ENCODE measurements at regions not wholly inside any gene's neighbourhood (a gene's known extent, or its start where the extent isn't known, plus 50 kb on each side); places are given as distances from the start of the nearest gene placed in this dataset.
"Not testable (repeated sequence)": the region's sequence is repeated elsewhere in the genome, so short reads cannot be mapped to it uniquely, and the experiment has no call there.

DNA sequence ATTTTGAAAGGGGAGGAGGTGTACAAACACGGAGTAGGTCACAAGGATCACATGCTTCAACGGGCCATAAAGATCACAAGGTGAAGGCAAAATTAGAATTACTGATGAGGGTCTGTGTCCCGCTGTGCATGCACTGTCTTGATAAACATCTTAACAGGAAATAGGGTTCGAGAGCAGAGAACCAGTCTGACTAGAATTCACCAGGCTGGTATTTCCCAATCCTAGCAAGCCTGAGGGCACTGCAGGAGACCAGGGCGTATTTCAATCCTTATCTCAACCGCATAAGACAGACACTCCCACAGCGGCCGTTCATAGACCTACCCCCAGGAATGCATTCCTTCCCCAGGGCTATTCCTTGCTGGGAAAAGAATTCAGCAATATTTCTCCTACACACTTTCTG, 80.0 kb upstream of the NUPR2 start:
- H3K23me2 ChIP-seq (ENCODE audit: low read depth, low read length); H3K4me3 ChIP-seq (ENCODE audit: extremely low read depth in 1 of 4, insufficient read depth in 2 of 4, low read depth in 3 of 4, low read length in 4 of 4); CTCF ChIA-PET (ENCODE audit: partially characterized antibody); H3K79me1 ChIP-seq (ENCODE audit: low read depth, low read length); H3K27me3 ChIP-seq (replicated peaks in 1 of 4; ENCODE audit: control insufficient read depth in 3 of 4, extremely low read depth in 1 of 4, insufficient read depth in 3 of 4, low read length in 3 of 4); H3K4me2 ChIP-seq (ENCODE audit: insufficient read depth in 1 of 2, low read depth in 2 of 2, low read length in 2 of 2); H3K23ac ChIP-seq (ENCODE audit: insufficient read length); H3K18ac ChIP-seq (ENCODE audit: extremely low read depth, low read length); H2BK120ac ChIP-seq (replicated peaks; ENCODE audit: low read depth, low read length); FAIRE-seq; H3K4ac ChIP-seq (replicated peaks; ENCODE audit: insufficient read length, low read depth, low read length); H4K5ac ChIP-seq (ENCODE audit: insufficient read length, low read depth, low read length); H4K8ac ChIP-seq (ENCODE audit: extremely low read depth, insufficient read depth, low read length); H4K91ac ChIP-seq (replicated peaks; ENCODE audit: insufficient read length, low read length); H2AFZ ChIP-seq (ENCODE audit: low read length); H2BK12ac ChIP-seq (ENCODE audit: low read depth, low read length); H3K4me1 ChIP-seq (replicated peaks in 1 of 4; ENCODE audit: control insufficient read depth in 3 of 4, insufficient read depth in 4 of 4, low read length in 3 of 4); H2BK15ac ChIP-seq (ENCODE audit: low read length); H3K79me2 ChIP-seq (ENCODE audit: control insufficient read depth in 1 of 2, insufficient read depth in 2 of 2, low read length in 2 of 2); H2BK5ac ChIP-seq (ENCODE audit: low read depth, low read length); H3K56ac ChIP-seq (replicated peaks; ENCODE audit: insufficient read length, low read depth, low read length); H3K9ac ChIP-seq (replicated peaks in 1 of 4; ENCODE audit: extremely low read depth in 1 of 4, low read depth in 3 of 4, low read length in 3 of 4); POLR2A ChIA-PET (ENCODE audit: partially characterized antibody); H3K14ac ChIP-seq (ENCODE audit: insufficient read length); H2AK5ac ChIP-seq (ENCODE audit: low read depth, low read length); H3K36me3 ChIP-seq (ENCODE audit: control insufficient read depth in 2 of 4, insufficient read depth in 4 of 4, low read length in 3 of 4); DNase-seq (ENCODE audit: low read depth in 1 of 2, low spot score in 2 of 2); H4K20me1 ChIP-seq (replicated peaks in 1 of 2; ENCODE audit: control insufficient read depth in 1 of 2, insufficient read depth in 2 of 2, low read length in 2 of 2); H2BK20ac ChIP-seq (ENCODE audit: low read length); H3K27ac ChIP-seq (ENCODE audit: low read depth, low read length): not testable (repeated sequence)
- H3K9me3 ChIP-seq (ENCODE audit: insufficient read depth in 2 of 2, low read depth in 1 of 2, low read length in 1 of 2): peaks cover 49 to 80% of the 10 kb centered on the region in 2 experiments
- WGBS, 2 experiments (ENCODE audit: extremely low coverage in 1 of 2, insufficient coverage in 1 of 2, insufficient read length in 1 of 2, insufficient replicate concordance in 2 of 2, low coverage in 1 of 2, low lambda C conversion rate in 2 of 2, missing lambda C conversion rate in 1 of 2): 86% methylated on average over 8 of the region's 8 CpGs; no CpG with 5 or more reads in 1 of the 2 experiments

Measured in H1 (cell line).